ENCODE measurements at regions not wholly inside any gene's neighbourhood (a gene's known extent, or its start where the extent isn't known, plus 50 kb on each side); places are given as distances from the start of the nearest gene placed in this dataset.
"Not testable (repeated sequence)": the region's sequence is repeated elsewhere in the genome, so short reads cannot be mapped to it uniquely, and the experiment has no call there.

DNA sequence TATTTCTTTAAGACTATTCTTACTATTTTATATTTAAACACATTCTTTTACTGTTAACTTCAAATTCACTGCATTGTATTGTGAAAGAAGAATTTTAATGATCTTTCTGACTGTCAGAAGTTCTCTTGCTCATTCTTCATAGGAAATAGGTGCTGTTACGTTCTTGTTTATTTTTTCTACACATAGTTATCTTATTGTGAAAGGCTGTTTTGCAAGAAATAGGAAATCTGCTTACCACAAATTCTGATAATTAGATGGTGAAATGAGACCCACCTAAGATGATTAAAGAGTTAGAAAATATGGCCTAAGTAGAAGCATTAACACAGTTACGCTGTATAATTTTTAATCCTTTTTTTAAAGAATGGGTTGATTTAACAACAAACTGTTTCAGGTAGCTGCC lies 316.1 kb upstream of the ZFP42 start:
- Histone ChIP-seq H3K27me3 (ENCODE audit: control insufficient read depth, insufficient read depth, low read length) (no peaks in the 10 kb centered on the region), H3K27ac (ENCODE audit: low read length) (no peak overlapping the region), H3K9me3 (ENCODE audit: control insufficient read depth, insufficient read depth, low read length) (peaks cover 10% of the 10 kb centered on the region), H3K36me3 (ENCODE audit: control insufficient read depth, insufficient read depth, low read length) (no peaks in the 10 kb centered on the region), H3K4me3 (ENCODE audit: low read length) (no peak overlapping the region), H3K4me1 (ENCODE audit: control insufficient read depth, insufficient read depth, low read length) (no peaks in the 10 kb centered on the region)
- no CpG with 5 or more reads among the region's 2 CpGs for whole genome bisulfite sequencing (ENCODE audit: insufficient coverage)
- no peak overlapping the region for H3K27ac Mint-ChIP-seq
- no peak for ATAC-seq
- H3K36me3 Mint-ChIP-seq, result no peaks in the 10 kb centered on the region
- no peak overlapping the region for H3K4me3 Mint-ChIP-seq
- no peaks in the 10 kb centered on the region for H3K4me1 Mint-ChIP-seq
- H3K27me3 Mint-ChIP-seq (ENCODE audit: low read depth in 2 of 2), result no peaks in the 10 kb centered on the region
- intact Hi-C loops (cut with micrococcal nuclease), result no loop called here
- DNase-seq, result no peak
- TF ChIP-seq, protein P1, sequence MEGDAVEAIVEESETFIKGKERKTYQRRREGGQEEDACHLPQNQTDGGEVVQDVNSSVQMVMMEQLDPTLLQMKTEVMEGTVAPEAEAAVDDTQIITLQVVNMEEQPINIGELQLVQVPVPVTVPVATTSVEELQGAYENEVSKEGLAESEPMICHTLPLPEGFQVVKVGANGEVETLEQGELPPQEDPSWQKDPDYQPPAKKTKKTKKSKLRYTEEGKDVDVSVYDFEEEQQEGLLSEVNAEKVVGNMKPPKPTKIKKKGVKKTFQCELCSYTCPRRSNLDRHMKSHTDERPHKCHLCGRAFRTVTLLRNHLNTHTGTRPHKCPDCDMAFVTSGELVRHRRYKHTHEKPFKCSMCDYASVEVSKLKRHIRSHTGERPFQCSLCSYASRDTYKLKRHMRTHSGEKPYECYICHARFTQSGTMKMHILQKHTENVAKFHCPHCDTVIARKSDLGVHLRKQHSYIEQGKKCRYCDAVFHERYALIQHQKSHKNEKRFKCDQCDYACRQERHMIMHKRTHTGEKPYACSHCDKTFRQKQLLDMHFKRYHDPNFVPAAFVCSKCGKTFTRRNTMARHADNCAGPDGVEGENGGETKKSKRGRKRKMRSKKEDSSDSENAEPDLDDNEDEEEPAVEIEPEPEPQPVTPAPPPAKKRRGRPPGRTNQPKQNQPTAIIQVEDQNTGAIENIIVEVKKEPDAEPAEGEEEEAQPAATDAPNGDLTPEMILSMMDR (IDR thresholded peaks at IDR 0.05), result no peak
- peaks cover 12 to 13% of the 10 kb centered on the region in 2 donors for H3K9me3 Mint-ChIP-seq

DNA sequence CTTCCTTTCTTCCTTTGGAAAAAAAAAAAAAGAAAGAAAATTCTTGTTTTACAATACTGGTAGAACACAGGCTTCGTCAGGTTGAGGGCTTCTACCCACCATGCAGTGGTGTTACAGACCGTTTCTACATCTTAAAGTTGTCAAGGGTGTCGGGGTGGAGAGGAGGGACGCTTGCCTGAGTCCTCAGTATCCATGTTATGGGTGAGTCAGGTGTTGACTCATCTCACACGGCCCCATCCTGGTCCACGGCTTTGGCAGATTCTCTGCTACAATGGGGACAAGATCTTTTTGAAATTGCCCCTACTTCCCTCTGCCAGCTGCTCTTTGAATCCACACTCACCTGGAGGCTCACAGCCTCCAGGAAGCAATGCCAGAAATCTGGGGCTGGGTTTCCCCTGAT lies 310.3 kb upstream of the ZFP42 start:
- Mint-ChIP-seq H3K27ac (no peak overlapping the region), H3K27me3 (ENCODE audit: low read depth in 2 of 2) (no peaks in the 10 kb centered on the region), H3K9me3 (peaks cover 13 to 22% of the 10 kb centered on the region in 2 donors), H3K4me3 (no peak overlapping the region), H3K4me1 (no peaks in the 10 kb centered on the region), H3K36me3 (no peaks in the 10 kb centered on the region)
- H3K4me3 ChIP-seq (ENCODE audit: low read length), result no peak overlapping the region
- peaks cover 2% of the 10 kb centered on the region for H3K9me3 ChIP-seq (ENCODE audit: control insufficient read depth, insufficient read depth, low read length)
- H3K36me3 ChIP-seq (ENCODE audit: control insufficient read depth, insufficient read depth, low read length), result no peaks in the 10 kb centered on the region
- no peaks in the 10 kb centered on the region for H3K27me3 ChIP-seq (ENCODE audit: control insufficient read depth, insufficient read depth, low read length)
- DNase-seq (no peak), ATAC-seq (no peak)
- intact Hi-C loops (cut with micrococcal nuclease), result no loop called here
- WGBS (ENCODE audit: insufficient coverage), result 78% methylated on average over 6 of the region's 6 CpGs
- H3K4me1 ChIP-seq (ENCODE audit: control insufficient read depth, insufficient read depth, low read length), result no peaks in the 10 kb centered on the region
- TF ChIP-seq, protein P1 (IDR thresholded peaks at IDR 0.05), result no peak
- no peak overlapping the region for H3K27ac ChIP-seq (ENCODE audit: low read length)

DNA sequence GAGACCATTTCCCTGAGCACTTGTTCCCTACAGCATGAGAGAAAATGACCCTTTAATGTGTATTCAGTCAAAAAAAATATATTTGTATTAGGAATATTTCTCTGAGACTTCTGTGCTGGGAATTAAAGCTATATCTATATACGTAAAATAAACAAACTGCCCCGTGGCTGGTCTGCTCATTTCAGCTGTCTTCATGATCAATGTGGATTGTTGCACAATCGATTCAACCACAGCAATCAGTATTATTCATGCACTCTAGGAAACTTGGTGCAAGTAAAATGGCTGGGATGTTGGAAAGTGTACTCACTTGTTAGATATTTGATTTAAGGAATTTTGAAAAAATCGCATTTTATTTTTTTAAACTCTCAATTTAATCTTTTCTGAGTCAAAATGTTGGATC lies 307.9 kb upstream of the ZFP42 start:
- WGBS (ENCODE audit: insufficient coverage), result 64% methylated on average over 3 of the region's 4 CpGs
- Mint-ChIP-seq H3K4me3 (no peak overlapping the region), H3K27me3 (ENCODE audit: low read depth in 2 of 2) (no peaks in the 10 kb centered on the region), H3K27ac (no peak overlapping the region), H3K36me3 (no peaks in the 10 kb centered on the region), H3K9me3 (peaks cover 12 to 23% of the 10 kb centered on the region in 2 donors), H3K4me1 (no peaks in the 10 kb centered on the region)
- H3K27ac ChIP-seq (ENCODE audit: low read length), result no peak overlapping the region
- no peaks in the 10 kb centered on the region for H3K27me3 ChIP-seq (ENCODE audit: control insufficient read depth, insufficient read depth, low read length)
- ATAC-seq, result no peak
- H3K9me3 ChIP-seq (ENCODE audit: control insufficient read depth, insufficient read depth, low read length), result no peaks in the 10 kb centered on the region
- intact Hi-C loops (cut with micrococcal nuclease), result no loop called here
- H3K4me3 ChIP-seq (ENCODE audit: low read length), result no peak overlapping the region
- no peaks in the 10 kb centered on the region for H3K4me1 ChIP-seq (ENCODE audit: control insufficient read depth, insufficient read depth, low read length)
- H3K36me3 ChIP-seq (ENCODE audit: control insufficient read depth, insufficient read depth, low read length), result no peaks in the 10 kb centered on the region
- no peak for DNase-seq
- TF ChIP-seq, protein P1 (IDR thresholded peaks at IDR 0.05), result no peak

DNA sequence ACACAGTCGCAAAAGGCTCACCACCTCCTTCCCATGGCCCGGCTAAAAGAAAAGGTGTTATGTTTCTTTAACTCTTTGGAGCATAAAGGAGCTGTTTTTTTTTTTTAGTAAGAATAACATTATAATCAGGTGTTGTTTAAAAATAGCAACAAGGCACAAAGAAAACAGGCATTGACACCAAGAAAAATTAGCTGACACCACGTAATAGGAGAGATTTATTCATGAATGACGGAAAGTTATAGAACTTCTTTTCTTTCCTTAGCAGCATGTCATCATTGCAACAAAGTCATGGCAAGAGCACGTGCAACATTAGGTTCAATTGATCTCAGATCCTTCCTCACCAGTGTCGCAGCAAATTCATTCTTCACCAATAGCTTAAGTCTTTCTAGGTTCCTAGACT lies 302.9 kb upstream of the ZFP42 start:
- WGBS (ENCODE audit: insufficient coverage), result 53% methylated on average over 3 of the region's 6 CpGs
- intact Hi-C loops (cut with micrococcal nuclease), result no loop called here
- Histone ChIP-seq H3K4me1 (ENCODE audit: control insufficient read depth, insufficient read depth, low read length) (no peaks in the 10 kb centered on the region), H3K4me3 (ENCODE audit: low read length) (no peak overlapping the region), H3K27me3 (ENCODE audit: control insufficient read depth, insufficient read depth, low read length) (no peaks in the 10 kb centered on the region), H3K9me3 (ENCODE audit: control insufficient read depth, insufficient read depth, low read length) (peaks cover 7% of the 10 kb centered on the region), H3K27ac (ENCODE audit: low read length) (no peak overlapping the region), H3K36me3 (ENCODE audit: control insufficient read depth, insufficient read depth, low read length) (no peaks in the 10 kb centered on the region)
- Mint-ChIP-seq H3K4me3 (no peak overlapping the region), H3K4me1 (no peaks in the 10 kb centered on the region), H3K9me3 (peaks cover 6 to 10% of the 10 kb centered on the region in 2 donors), H3K27ac (no peak overlapping the region), H3K36me3 (peaks cover 7% of the 10 kb centered on the region), H3K27me3 (ENCODE audit: low read depth in 2 of 2) (no peaks in the 10 kb centered on the region)
- TF ChIP-seq, protein P1 (IDR thresholded peaks at IDR 0.05), result no peak
- DNase-seq, result no peak
- ATAC-seq, result no peak

DNA sequence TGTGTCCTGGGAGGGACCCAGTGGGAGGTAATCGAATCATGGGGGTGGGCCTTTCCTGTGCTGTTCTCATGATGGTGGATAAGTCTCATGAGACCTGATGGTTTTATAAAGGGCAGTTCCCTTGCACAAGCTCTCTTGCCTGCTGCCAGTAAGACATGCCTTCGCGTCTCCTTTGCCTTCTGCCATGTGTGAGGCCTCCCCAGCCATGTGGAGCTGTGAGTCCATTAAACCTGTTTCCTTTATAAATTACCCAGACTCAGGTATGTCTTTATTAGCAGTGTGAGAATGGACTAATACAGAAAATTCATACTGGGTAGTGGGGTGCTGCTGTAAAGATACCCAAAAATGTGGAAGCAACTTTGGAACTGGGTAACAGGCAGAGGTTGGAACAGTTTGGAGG lies 300.0 kb upstream of the ZFP42 start:
- ATAC-seq; H3K4me1 Mint-ChIP-seq; DNase-seq; H3K4me3 ChIP-seq (ENCODE audit: low read length); H3K36me3 ChIP-seq (ENCODE audit: control insufficient read depth, insufficient read depth, low read length); H3K4me3 Mint-ChIP-seq; H3K36me3 Mint-ChIP-seq; H3K27ac Mint-ChIP-seq; H3K27ac ChIP-seq (ENCODE audit: low read length); intact Hi-C loops (cut with micrococcal nuclease); H3K4me1 ChIP-seq (ENCODE audit: control insufficient read depth, insufficient read depth, low read length); H3K27me3 ChIP-seq (ENCODE audit: control insufficient read depth, insufficient read depth, low read length); H3K9me3 ChIP-seq (ENCODE audit: control insufficient read depth, insufficient read depth, low read length); H3K27me3 Mint-ChIP-seq (ENCODE audit: low read depth in 2 of 2); H3K9me3 Mint-ChIP-seq: not testable (repeated sequence)
- 85% methylated on average over 3 of the region's 3 CpGs for WGBS (ENCODE audit: insufficient coverage)
